NCI-H2081 (cell line): ENCODE measurements at regions not wholly inside any gene's neighbourhood (a gene's known extent, or its start where the extent isn't known, plus 50 kb on each side); places are given as distances from the start of the nearest gene placed in this dataset.
"Not testable (repeated sequence)": the region's sequence is repeated elsewhere in the genome, so short reads cannot be mapped to it uniquely, and the experiment has no call there.

Experiments
- DNase-seq, 2 experiments: peaks; one replicate each; lab custom pipeline; 2025; lab: John Stamatoyannopoulos, UW

DNA sequence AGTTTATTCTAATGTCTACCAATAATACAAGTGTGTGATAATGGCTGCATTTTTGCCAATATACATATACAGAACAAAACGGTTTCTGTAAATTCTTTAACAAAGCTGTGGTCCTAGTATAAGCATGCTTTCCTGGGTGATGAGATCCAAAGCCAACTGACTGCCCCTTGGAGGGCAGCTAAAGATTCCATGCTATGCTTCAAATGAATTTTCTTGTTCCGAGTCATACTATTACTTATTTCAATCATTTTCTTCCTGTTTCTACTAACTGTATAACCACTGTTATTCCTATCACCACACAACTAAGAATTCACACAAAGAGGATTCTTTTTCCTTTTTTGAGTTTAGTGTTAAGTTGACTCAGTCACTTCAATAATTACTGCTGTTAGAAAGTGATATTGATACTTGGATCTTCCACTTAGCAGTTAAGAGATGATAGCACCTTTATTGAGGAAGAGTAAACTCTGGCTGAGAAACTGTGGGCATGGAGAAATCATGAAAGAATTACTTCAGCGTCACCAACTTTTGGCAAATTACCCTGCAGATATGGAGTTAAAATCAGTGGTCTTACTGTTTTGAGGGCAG, 197.5 kb downstream of the ARL4A start:
- DNase-seq = no peak

DNA sequence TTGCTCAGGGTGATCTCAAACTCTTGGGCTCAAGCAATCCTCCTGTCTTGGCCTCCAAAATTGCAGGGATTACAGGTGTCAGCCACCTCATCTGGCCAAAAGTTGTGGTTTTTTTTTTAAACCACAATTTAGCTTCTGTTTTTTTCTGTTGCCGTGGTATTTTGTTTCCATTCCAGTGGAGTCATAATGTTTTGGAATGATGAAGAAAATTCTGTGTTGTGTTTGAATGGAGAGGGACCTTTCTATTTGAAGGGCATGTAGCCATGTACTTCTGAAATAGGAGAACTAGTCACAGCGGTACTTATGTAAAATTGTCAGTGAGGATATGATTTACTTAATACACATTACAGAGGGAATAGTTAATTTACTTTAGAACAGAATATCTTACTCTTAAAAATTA, 201.3 kb downstream of the ARL4A start:
- DNase-seq = no peak

DNA sequence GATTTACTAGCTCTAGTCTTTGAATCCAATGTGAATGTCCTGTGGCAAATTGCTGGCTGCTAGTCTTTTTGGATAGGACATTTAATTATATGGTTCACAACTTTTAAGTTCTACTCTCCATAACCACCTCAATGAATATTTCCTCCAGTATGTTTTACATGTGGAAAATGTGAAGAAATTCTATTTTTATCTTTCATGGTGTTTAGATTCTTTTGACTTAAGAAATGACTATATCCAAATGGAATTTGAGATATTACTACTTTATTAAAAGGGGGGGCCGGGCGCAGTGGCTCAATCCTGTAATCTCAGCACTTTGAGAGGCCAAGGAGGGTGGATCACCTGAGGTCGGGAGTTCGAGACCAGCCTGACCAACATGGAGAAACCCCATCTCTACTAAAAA, 202.0 kb downstream of the ARL4A start:
- no peak for DNase-seq

DNA sequence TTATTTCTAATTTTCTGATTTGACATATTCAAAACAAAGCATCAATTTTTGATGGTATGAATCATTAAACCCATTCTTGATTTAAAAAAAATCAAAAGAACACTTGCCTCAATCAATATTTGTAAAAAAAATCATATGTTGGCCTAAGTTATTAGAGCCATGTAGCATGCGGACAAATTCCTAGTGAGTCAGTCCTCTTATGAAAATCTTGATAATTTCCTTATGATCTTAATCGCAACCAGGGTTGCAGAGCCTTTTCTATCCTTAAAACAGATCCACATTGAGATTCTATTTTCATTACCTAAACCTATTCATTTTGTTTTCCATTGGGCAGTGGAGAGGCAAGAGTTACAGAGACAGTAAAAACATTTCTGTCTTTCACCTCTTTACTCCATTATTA, 203.2 kb downstream of the ARL4A start:
- DNase-seq = no peak

DNA sequence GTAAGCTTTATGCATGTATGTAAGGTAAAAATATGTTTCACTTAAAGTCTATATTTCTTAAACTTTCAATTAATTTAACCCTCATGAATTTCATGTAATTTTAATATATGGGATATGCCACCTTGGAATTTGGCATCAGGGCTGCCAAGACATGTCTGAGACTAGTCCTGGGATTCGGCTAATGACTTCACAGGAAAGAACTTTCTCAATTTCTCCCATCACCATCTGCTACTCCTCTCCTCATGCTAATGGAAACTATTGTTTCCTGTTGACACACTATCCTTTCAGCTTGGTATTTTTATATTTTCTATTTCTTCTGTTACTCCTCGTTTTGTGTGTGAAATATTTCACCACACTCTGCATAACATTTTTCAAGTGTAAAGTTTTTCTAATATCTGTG, 205.9 kb downstream of the ARL4A start:
- no peak for DNase-seq

DNA sequence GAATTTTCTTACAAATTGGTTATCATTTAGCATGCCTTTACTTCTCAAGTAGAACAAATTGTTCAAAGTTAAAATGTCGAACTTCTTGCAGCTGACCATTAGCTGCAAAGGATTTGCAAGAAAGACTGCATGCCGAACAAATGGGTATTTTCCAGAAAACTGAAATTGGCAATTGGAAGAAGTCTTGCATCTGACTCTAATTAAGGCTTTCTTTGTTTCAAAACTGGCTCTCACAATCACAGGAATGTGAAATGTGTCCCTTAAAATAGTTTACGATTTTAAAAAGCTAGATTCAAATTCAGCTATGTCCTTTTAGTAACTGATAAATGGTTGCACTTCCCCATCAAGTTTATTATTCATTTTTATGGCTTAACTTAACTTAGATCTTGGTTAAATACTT, 207.9 kb downstream of the ARL4A start:
- DNase-seq = no peak

DNA sequence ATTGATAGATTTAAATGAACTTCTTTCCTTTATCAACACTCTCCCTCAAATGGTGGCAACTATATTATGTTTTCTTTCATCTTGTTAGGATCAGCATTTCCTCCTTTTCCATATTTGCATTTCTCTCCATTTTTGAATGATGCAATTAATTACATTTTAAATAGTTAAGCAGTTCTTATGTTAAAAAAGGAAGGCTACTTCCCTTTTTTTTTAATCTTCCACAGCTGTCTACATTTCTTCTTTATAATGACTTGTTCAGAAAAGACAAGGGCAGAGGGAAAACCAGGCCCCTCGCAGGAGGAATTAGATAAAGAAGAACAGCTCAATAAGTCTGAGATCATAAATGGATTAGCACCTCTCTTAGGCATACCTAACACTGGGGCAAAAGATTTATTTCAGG, 208.9 kb downstream of the ARL4A start:
- no peak for DNase-seq

DNA sequence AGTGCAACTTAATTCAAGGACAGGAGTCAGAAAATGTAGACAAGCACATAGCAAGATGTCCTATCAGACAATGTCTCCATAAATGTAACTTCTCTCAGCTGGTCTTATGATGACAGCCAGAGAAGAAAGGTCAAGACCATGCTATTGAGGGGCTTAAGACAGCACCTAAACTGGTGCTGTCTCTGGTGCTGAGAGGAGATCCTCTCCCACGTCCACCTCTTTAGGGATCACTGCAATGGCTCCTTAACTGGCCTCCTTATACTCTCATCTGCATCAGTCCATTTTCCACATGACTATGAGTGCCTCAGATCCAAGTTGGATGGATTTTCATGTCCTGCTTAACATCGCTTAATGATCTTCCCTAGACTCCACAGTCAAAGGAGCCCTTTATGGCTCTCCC, 210.6 kb downstream of the ARL4A start:
- DNase-seq = no peak

DNA sequence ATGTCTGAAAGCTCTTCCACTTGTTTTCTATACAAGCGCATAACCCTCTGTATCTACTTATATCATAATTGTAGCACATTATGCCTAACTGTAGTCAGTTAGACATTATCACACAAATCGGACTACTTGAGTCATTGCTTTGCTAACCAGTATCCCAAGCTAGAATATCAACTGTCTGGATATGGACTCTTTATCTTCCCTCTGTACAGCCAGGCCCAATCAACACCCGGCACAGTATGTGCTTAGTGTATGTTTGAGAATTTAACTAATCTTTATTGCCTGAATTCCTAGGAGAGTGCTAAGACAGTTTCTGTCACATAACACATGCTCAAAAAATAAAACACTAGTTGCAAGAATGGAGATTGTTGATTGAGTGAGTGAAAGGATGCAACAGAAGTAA, 211.2 kb downstream of the ARL4A start:
- DNase-seq = no peak

DNA sequence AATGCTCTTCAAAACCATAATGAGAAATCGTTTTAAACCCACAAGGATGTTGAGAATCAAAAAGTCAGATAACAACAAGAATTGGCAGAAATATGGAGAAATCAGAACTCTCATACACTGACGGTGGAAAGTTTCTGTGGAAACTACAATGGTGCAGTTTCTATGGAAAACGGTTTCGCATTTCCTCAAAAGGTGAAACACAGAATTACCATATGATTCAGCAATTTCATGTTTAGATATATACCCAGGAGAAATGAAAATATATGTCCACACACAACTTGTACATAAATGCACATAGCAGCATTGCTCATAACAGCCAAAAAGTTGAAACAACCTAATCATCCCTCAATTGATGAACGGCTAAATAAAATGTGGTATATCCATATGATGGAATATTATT, 218.2 kb downstream of the ARL4A start:
- no peak for DNase-seq

DNA sequence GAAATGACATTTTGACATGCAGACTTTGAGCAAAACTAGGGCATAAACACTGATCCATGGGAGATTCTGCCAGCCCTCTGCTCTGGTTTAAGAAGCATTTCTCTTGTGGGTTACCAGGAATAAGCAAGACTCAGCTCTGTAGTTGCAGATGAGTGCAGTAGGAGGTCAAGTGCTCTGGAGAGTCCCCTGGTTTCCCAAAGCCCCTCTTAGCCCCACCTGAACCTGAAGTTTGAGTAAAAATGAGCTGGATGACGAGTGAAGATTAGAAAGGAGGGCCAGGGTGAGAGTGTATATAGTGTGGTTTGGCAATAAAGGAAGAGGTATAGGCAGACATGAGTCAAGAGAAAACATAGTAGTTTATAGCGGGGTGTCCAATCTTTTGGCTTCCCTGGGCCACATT, 220.3 kb downstream of the ARL4A start:
- no peak for DNase-seq

DNA sequence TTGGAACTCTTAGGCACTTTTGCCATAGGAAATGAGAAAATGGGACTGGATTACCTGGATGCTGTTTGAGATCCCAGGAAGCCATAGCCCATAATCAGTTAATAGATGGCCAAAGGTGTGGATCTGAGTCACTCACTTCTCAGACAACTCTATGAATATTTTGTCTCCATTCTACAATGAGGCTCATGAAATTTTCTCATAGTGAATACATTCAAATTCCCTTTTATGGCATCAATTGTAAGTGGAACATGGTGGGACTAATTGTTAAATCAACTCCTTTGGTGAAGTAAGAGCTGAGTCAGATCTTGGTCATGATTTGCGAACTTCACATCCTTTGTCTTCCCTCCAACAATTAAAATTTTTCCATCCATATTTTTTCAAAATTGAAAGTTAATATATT, 222.1 kb downstream of the ARL4A start:
- DNase-seq = no peak

DNA sequence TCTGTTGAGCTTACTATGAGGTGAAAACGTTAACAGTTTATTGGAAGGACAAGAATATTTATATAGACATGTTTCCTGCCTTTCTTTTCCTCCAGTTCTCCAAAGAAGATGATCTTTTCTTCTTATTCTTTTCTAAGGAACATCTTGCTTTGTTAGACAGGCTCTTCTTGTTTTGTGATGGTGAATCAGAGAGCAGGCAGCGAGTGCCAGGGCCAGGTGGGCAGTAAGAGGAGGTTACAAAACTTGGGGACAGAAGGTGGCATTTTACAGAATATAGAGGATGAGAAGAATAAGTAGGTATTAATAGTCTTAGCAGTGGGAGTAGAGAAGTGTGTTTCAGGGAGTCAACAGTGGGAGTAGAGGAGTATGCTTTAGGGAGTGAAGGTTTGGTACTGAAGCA, 223.6 kb downstream of the ARL4A start:
- no peak for DNase-seq

DNA sequence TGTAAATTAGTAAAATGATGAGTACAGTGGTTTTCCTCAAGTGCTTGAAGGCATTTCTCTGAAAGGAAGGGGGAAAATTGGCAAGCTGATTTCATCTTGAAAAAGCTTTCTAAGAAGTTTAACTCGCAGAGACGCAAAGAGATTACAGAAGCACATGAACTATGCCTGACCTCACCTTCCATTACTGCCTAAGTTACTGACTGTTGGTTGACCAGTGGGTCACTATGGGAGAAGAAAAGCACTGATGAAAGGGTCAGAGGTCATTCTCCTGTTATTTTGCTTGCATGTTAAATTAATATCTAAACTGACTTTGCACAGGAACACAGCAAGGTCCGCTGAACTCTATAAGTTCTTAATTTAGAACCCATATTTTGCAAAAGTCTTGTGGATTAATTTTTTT, 225.6 kb downstream of the ARL4A start:
- DNase-seq = no peak

DNA sequence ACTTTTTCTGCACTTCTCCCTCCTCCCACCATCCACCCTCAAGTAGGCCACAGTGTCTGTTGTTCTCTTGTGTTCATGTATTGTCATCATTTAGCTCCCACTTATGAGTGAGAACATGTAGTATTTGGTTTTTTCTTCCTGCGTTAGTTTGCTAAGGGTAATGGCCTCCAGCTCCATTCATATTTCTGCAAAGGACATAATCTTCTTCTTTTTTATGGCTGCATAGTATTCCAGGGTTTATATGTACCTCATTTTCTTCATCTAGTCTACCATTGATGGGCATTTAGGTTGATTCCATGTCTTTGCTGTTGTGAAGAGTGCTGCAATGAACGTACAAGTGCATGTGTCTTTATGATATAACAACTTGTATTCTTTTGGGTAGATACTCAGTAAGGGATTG, 230.4 kb downstream of the ARL4A start:
- DNase-seq = no peak

DNA sequence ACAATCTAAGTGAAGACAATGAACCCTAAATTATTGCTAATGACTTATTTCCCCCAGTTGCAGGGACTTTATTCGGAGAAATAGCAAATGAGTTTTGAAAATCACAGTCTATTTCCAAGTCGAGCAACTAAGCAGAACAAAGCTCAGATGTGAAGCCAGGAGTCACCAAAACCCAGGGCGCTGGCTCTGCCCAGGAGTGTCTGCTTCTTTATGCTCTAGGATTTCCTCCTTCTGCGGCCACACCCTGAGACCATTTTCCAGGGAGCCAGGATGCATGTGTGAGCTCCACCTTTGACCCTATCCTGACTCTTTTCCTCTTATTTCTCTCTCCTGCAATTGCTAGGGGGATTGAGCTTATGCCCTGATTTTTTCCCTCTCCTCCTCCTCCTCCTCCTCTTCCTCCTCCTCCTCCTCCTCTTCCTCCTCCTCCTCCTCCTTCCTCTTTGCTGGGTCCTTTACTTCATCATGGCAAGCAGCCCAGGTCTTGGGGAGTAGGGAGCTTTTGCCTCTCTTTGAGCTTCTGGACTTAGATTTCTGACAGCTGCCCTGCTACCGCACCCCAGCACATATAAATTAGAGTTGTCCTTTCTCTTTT, 234.4 kb downstream of the ARL4A start:
- no peak for DNase-seq

DNA sequence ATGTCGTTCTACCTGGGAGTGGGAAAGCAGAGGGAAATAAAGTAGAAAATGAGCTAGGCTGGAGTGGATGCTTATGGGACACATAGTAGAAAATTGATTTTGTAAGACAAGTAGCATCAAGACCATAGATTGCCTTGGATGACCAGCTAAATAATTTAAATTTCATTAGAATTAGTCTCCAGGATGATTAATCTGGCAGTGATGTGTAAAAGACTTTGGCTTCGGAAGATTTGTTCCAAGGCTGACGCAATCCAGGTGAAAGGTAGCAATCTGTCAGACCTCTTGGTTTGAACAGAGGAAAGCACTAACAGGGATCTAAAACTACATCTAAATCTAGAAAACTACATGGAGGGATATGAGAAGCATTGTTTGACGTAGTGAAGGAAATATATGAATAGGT, 236.5 kb downstream of the ARL4A start:
- no peak for DNase-seq

DNA sequence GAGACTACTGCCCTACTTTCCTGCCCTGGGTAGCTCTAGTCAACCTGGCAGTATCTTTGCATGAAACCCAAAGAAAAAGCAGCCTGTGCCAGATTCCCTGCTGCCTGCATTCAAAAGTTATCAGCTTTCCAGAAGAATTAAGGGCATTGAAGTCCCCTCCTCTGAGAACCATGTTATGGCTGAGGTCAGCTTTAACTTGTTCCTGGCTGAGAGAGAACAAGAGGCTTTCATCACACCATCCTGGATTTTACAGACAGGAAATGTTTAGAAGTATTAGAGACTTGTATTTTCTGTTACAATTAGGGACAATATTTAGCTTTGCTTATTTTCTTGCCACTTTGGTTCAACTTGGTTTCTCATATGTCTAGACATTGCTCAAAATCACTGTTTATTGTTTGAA, 238.8 kb downstream of the ARL4A start:
- DNase-seq = no peak

DNA sequence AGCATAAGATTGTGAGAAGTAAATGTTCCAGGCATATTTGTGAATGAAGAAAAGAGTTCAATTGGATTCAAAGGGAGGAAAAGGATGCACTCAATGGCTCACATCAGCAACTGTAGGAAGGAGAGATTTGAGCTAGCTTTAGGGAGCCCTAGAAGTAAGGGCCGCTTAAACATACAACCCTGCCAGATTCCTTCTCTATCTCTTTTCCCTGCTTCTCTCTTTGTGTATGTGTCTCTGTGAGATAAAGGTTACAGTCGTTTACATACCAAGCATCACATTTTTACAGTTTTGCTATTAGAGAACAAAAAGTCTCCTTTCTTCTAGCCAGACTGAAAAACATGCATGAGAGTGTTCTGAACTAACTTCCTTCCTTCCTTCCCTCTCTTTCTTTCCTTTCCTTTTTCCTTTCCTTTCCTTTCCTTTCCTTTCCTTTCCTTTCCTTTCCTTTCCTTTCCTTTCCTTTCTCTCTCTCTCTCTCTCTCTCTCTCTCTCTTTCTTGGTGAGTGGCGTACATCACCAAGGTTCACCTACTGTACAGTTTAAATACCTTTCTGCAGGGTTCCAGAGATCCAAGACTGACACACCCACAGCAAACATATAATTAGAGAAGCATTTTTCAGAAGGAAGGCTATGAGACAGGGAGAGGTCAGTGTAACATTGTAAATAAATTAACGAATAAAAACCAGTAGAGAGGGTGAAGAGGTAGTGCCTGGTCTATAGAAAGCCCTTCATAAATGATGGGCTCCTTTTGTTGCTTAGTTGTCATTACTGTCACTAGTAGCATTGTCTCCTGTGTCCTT, 240.4 kb downstream of the ARL4A start:
- DNase-seq = no peak

DNA sequence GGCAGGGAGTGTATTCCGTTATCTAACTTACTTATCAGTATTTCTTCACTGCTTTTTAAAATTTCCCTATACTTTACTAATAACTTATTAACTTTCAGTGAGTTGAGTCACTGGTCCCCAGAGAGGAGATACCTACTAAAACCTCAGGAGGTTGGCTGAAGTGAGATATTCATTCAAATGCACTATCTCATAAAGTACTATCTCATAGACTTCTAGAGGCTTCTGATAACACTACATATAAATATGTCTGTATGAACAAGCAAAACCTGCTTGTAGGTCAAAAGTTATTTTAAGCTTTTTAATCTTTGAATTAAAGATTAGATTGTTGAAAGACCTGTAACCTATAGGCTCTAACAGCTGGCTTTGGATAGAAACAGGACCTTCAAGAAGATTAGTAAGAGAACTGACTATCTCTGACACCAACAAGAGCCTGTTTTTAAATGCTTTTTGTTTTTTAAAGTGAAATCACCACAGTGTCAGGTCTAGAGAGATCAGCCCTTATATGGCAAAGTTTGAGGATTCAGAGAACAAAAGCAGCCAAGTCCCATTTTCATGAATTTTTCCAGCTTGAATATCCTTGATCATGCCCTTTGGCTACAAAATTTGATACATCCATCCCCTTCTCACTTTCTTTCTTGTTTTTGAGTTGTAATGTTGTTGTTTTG, 242.2 kb downstream of the ARL4A start:
- DNase-seq = no peak

DNA sequence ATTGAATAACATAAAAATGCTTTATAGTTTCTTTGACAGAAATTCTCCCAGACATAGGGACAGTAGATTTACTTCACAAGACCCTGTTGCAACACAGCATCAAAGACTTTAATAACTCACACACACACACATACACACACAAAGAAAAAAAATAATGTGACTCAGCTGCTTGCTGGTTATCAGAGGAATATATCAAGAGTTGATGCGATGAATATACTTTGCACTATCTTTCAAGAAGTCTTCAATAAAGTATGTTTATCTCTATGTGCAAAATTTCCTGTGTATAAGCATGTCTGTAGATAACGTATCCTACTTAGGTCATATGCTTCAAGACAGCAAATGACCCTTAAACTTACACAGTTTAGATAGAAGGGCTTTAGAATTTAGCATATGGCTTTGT, 243.1 kb downstream of the ARL4A start:
- no peak for DNase-seq

DNA sequence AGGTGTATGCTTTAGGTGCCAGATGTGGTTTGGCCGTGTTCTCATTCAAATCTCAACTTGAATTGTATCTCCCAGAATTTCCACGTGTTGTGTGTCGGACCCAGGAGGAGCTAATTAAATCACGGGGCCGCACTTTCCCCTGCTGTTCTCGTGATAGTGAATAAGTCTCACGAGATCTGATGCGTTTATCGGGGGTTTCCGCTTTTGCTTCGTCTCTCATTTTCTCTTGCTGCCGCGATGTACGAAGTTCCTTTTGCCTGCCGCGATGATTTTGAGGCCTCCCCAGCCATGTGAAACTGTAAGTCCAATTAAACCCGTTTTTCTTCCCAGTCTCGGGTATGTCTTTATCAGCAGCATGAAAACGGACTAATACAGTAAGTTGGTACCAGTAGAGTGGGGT, 244.0 kb downstream of the ARL4A start:
- DNase-seq = not testable (repeated sequence)

DNA sequence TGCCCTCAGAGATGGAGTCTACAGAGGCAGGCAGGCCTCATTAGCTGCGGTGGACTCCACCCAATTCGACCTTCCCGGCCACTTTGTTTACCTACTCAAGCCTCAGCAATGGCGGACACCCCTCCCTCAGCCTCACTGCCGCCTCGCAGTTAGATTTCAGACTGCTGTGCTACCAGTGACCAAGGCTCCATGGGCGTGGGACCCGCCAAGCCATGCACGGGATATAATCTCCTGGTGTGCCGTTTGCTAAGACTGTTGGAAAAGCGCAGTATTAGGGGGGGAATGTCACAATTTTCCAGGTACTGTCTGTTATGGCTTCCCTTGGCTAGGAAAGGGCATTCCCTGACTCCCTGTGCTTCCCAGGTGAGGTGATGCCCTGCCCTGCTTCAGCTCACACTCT, 252.3 kb downstream of the ARL4A start:
- DNase-seq = no peak
